ENCODE measurements at regions not wholly inside any gene's neighbourhood (a gene's known extent, or its start where the extent isn't known, plus 50 kb on each side); places are given as distances from the start of the nearest gene placed in this dataset.

DNA sequence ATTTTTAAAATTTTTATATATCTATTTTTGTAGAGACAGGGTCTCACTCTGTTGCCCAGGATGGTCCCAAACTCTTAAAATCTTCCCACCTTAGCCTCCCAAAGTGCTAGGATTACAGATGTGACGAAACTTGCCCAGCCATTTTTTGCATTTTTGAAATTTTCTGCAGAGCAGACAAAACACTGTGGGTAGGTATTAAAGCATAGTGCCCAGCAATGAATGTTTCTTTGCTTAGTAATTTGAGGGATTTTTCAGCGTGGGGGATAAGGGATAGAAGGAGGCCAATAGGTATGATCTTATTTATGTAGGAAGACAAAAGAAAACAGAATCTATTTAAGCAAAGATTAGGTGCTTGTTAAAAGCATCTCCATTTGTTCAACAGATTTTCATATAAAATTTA lies 446.8 kb upstream of the DPH6 start:
- Histone ChIP-seq H3K4me1 (ENCODE audit: control insufficient read depth, insufficient read depth, low read length) (no peaks in the 10 kb centered on the region), H3K27ac (ENCODE audit: low read length) (no peak overlapping the region), H3K27me3 (ENCODE audit: control insufficient read depth, insufficient read depth, low read length) (no peaks in the 10 kb centered on the region), H3K9me3 (ENCODE audit: control insufficient read depth, insufficient read depth, low read depth, low read length) (no peaks in the 10 kb centered on the region), H3K36me3 (ENCODE audit: control insufficient read depth, insufficient read depth, low read length) (no peaks in the 10 kb centered on the region), H3K4me3 (ENCODE audit: low read depth in 2 of 2, low read length in 2 of 2) (no peak overlapping the region)
- in situ Hi-C loops (cut with HindIII; ENCODE audit: low pct_unique_long_range_greater_than_20kb, low sequenced_read_pairs): no loop called here
- ChIA-PET POLR2A (no interaction called here), CTCF (no interaction called here)
- no peak for DNase-seq (ENCODE audit: low read depth, low spot score)
- ATAC-seq: no peak
- intact Hi-C loops (cut with micrococcal nuclease; ENCODE audit: unreplicated experiment): no loop called here
- no TSS peak for BruUV-seq (replicated peaks)
- TF ChIP-seq TCF7L2 (IDR thresholded peaks at IDR 0.05; ENCODE audit: low read depth, low read length) (no peak), REST (IDR thresholded peaks at IDR 0.05; ENCODE audit: insufficient read depth in 1 of 2, low read depth in 2 of 2, low read length in 1 of 2) (no peak), POLR2AphosphoS5 (IDR thresholded peaks at IDR 0.05; ENCODE audit: low read depth, low read length) (no peak), SIN3A (IDR thresholded peaks at IDR 0.05; ENCODE audit: borderline replicate concordance, insufficient read depth, low read depth, low read length) (no peak), CTCF (IDR thresholded peaks at IDR 0.05) (no peak)

DNA sequence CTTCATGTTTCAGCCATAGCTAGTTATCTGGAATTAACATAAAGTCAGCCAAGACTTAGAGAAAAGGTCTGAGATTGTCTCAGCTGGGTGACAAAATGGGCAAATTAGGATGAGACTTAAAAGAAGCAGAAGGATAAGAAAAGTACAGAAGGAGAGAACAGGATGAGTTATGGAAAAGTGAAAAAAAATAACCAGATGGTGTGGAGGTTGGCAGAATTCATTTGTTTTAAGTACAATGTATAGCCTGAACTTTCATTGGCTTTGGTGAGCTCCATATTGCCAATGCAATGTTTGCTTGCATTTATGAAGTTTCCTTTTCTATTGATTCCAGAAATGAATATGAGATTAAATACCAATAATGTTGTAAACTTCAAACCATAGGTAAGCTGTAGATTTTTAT lies 447.2 kb upstream of the DPH6 start:
- TF ChIP-seq CTCF (IDR thresholded peaks at IDR 0.05) (no peak), TCF7L2 (IDR thresholded peaks at IDR 0.05; ENCODE audit: low read depth, low read length) (no peak), POLR2AphosphoS5 (IDR thresholded peaks at IDR 0.05; ENCODE audit: low read depth, low read length) (no peak), REST (IDR thresholded peaks at IDR 0.05; ENCODE audit: insufficient read depth in 1 of 2, low read depth in 2 of 2, low read length in 1 of 2) (no peak), SIN3A (IDR thresholded peaks at IDR 0.05; ENCODE audit: borderline replicate concordance, insufficient read depth, low read depth, low read length) (no peak)
- CTCF ChIA-PET: no interaction called here
- Histone ChIP-seq H3K4me3 (ENCODE audit: low read depth in 2 of 2, low read length in 2 of 2) (no peak overlapping the region), H3K4me1 (ENCODE audit: control insufficient read depth, insufficient read depth, low read length) (no peaks in the 10 kb centered on the region), H3K9me3 (ENCODE audit: control insufficient read depth, insufficient read depth, low read depth, low read length) (no peaks in the 10 kb centered on the region), H3K36me3 (ENCODE audit: control insufficient read depth, insufficient read depth, low read length) (no peaks in the 10 kb centered on the region), H3K27ac (ENCODE audit: low read length) (no peak overlapping the region), H3K27me3 (ENCODE audit: control insufficient read depth, insufficient read depth, low read length) (no peaks in the 10 kb centered on the region)
- intact Hi-C loops (cut with micrococcal nuclease; ENCODE audit: unreplicated experiment): no loop called here
- ATAC-seq: no peak
- BruUV-seq (replicated peaks): no TSS peak
- in situ Hi-C loops (cut with HindIII; ENCODE audit: low pct_unique_long_range_greater_than_20kb, low sequenced_read_pairs): no loop called here
- POLR2A ChIA-PET: no interaction called here
- DNase-seq (ENCODE audit: low read depth, low spot score): no peak

Data from Panc1 (cell line).